MM.1S (cell line): ENCODE measurements at regions not wholly inside any gene's neighbourhood (a gene's known extent, or its start where the extent isn't known, plus 50 kb on each side); places are given as distances from the start of the nearest gene placed in this dataset.

Experiments used
- EZH2 ChIP-seq: fragments of 300-600 bp; sonication (generic); optimal IDR thresholded peaks from 2 replicates; pipeline ENCODE3; 2017; ENCODE audit warnings: low read depth, mild to moderate bottlenecking, antibody characterized with exemption, low read length, mixed read lengths
- TF ChIP-seq, protein P1 (sequence below): fragments of 300-600 bp; sonication (generic); IDR thresholded peaks from 2 replicates; pipeline ENCODE4 v1.5.1; 2016; ENCODE audit warnings: antibody characterized with exemption, low read length, mixed read lengths

DNA sequence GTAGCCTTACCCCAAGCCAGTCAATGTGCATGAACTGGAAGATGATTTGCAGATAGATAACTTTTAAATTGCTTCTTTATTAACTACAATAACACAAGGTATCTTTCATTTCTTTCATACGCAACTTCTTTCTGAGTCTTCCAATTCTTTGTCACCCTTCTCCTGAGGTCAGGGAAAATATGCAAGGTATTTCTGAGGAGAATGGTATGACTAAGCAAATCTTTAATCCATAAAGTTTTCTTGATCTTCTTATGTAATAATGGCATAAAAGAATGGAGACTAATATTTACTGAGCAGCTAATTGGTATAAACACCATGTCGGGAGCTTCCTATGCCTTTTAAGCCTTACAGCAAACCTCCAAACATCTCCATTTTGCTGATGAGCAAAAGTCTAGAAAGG is 438.9 kb downstream of the KCNJ2 start:
- TF ChIP-seq EZH2 = no peak
- TF ChIP-seq, protein P1, sequence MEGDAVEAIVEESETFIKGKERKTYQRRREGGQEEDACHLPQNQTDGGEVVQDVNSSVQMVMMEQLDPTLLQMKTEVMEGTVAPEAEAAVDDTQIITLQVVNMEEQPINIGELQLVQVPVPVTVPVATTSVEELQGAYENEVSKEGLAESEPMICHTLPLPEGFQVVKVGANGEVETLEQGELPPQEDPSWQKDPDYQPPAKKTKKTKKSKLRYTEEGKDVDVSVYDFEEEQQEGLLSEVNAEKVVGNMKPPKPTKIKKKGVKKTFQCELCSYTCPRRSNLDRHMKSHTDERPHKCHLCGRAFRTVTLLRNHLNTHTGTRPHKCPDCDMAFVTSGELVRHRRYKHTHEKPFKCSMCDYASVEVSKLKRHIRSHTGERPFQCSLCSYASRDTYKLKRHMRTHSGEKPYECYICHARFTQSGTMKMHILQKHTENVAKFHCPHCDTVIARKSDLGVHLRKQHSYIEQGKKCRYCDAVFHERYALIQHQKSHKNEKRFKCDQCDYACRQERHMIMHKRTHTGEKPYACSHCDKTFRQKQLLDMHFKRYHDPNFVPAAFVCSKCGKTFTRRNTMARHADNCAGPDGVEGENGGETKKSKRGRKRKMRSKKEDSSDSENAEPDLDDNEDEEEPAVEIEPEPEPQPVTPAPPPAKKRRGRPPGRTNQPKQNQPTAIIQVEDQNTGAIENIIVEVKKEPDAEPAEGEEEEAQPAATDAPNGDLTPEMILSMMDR = no peak
